PC-3 (cell line): ENCODE measurements at regions not wholly inside any gene's neighbourhood (a gene's known extent, or its start where the extent isn't known, plus 50 kb on each side); places are given as distances from the start of the nearest gene placed in this dataset.

Experiments used
- EZH2 ChIP-seq: fragments of 300-600 bp; sonication (generic); IDR thresholded peaks from one replicate; pipeline ENCODE4 v1.6.1; 2017; ENCODE audit warnings: antibody characterized with exemption, mild to moderate bottlenecking, low read length; ENCODE audit not compliant: unreplicated experiment
- EZH2phosphoT487 ChIP-seq: fragments of 300-600 bp; sonication (generic); IDR thresholded peaks from 2 replicates; pipeline ENCODE4 v1.6.1; 2018; ENCODE audit warnings: mild to moderate bottlenecking, antibody characterized with exemption, low read length, borderline replicate concordance
- TF ChIP-seq, protein P1 (sequence below): fragments of 300-600 bp; sonication (generic); conservative IDR thresholded peaks from 2 replicates; pipeline ENCODE4 v1.5.1; 2017; ENCODE audit warnings: antibody characterized with exemption, low read depth, mild to moderate bottlenecking, low read length

DNA sequence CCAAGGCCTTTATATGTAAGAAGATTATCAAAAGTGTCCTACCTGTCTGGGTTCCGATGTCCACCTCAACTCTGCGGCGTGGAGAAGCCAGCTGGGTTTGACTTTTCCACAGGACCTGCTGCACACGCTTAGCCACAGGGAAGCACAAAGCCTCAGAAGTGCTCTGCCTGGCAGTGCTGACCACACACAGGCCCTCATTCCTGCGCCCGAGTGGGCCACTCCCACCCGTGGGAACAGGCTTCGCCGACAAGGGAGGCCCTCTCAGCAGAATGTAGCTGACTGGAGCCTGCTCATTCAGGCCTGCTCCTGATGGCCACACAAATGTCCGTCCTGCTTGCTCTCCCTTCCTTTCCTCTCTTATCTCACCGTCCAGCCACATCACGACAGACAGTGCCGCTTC, 221.4 kb upstream of the LRRN1 start:
- TF ChIP-seq, protein P1, sequence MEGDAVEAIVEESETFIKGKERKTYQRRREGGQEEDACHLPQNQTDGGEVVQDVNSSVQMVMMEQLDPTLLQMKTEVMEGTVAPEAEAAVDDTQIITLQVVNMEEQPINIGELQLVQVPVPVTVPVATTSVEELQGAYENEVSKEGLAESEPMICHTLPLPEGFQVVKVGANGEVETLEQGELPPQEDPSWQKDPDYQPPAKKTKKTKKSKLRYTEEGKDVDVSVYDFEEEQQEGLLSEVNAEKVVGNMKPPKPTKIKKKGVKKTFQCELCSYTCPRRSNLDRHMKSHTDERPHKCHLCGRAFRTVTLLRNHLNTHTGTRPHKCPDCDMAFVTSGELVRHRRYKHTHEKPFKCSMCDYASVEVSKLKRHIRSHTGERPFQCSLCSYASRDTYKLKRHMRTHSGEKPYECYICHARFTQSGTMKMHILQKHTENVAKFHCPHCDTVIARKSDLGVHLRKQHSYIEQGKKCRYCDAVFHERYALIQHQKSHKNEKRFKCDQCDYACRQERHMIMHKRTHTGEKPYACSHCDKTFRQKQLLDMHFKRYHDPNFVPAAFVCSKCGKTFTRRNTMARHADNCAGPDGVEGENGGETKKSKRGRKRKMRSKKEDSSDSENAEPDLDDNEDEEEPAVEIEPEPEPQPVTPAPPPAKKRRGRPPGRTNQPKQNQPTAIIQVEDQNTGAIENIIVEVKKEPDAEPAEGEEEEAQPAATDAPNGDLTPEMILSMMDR, result no peak
- TF ChIP-seq EZH2 (no peak), EZH2phosphoT487 (no peak)
